GM21723 (cell line): ENCODE measurements at regions not wholly inside any gene's neighbourhood (a gene's known extent, or its start where the extent isn't known, plus 50 kb on each side); places are given as distances from the start of the nearest gene placed in this dataset.

Experiments used
- ATAC-seq: cut with Tn5 transposase; IDR thresholded peaks from one replicate; pipeline ENCODE4 v1.9.1; 2021; ENCODE audit warnings: mild to moderate bottlenecking, moderate library complexity; ENCODE audit not compliant: unreplicated experiment

DNA sequence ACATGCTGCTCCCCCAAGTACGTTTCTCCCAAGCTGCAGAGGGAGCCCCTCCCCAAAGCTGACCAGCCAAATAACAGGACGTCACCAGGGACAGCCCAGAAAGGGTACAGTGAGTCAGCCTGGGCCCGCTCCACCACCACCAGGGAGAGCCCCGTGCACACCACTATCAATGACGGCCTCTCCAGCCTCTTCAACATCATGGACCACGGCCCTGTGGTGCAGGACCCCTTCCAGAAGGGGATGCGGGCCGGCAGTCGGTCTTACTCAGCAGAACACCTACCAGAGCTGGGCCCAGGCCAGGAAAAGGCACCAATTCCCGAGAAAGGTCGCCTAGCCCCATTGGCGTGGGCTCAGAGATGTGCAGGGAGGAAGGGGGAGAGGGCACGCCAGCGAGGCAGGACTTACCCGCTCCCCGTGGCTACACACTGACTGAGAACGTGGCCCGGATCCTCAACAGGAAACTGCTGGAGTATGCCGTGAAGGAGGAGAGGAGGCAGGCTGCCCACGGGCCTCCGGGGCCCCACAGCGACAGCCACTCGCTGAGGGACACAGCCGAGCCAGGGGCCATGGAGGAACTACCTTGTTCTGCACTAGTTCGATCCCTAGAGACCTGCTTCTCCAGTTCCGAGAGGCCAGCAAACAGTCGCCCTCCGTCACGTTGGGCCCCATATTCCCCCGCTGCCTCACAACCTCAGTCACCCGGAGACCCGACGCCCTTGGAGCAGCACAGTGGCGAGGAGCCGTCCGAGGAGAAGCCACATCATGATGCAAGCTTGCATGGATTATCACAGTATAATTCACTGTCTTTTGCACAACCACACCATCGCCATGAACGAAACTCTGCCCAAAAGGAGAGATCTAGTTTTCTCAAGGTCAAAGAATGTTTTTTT is 815.9 kb upstream of the KLHL1 start:
- no peak for ATAC-seq

DNA sequence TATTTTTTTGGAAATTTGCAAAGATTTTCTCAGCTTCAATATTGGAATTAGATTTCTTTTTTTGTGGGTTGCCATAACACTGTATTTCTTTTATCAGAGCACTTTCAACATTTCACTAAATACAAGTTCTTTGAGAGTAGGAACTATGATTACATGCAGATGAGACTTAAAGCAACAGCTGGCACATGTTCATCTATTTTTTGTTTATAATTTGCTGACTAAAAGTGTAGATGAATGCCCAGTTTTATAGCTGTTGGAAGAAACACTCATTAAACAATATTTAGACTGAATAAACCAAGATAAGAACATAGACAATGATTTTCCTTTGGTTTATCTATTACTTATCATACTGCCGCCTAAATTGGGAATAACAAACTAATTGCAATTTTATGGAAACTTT is 803.0 kb upstream of the KLHL1 start:
- ATAC-seq = no peak

DNA sequence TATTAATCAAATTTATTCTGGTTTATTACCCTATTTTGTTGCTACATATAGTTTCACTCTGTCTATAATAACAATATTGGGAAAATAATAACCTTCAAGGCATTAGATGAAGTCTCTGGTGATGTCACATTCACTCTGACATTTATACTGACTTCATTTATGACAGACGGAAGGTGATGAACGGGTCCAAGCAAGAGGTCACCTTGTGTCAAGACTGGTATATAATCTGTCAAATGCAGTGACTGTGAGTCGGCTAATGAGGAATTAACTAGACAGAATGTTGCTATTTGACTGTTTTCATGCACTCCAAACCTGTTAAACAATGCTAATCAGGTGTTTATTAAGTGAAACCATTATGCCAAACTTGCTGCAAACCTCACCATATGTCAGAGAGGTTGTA is 800.5 kb upstream of the KLHL1 start:
- no peak for ATAC-seq

DNA sequence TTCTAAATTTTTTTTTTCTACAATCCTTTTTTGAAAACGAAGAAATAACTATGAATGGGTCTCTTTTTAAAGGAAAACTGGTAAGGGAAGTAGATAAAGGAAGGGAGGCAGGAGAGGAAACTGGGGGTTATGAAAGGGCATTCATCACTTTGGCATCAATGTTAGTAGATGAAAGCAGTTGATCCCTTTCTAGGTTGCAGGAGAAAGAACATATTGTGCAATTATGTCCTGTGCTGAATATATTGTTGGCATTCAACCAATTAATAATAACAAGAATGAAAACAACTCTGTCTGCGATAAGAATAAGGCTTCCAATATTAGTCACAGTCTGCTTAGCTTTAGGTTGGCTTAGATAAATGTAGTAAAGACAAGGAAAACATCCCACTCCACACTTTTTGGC is 796.8 kb upstream of the KLHL1 start:
- no peak for ATAC-seq

DNA sequence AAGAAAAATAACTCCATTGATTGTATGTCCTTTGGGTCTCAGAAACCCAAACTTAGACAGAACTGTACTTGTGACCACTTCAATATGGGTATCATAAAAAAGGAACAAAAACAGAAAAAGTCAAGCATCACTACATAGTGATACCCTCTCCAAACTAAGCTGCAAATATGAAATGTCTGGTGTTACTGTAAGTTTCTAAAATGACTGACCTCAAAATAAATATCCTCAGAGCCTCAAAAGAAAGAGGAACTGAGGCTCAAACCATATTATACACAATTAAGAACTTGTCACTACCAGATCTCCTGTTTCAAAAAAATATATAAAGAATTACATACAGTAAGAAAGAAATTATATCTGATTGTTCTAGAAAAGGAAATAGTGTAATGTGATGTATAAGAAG is 787.9 kb upstream of the KLHL1 start:
- no peak for ATAC-seq

DNA sequence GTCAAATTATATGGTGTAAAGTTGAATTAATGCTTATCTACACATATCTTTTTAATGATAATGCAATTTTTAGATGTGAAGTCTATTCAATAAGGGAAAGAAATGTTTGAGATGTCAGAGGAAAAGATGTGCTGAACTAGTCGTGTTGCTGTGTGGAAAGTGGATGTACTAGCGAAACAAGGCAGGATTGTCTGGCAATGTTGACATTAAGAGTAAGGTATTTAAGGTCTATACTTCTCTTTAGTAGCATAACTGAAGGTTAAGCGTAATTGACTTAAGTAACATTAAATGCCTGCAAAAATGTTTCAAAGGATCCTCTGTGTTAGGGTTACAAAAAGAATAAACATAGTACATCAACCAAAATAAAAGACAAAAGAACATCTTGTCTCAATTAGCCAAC is 787.3 kb upstream of the KLHL1 start:
- no peak for ATAC-seq

DNA sequence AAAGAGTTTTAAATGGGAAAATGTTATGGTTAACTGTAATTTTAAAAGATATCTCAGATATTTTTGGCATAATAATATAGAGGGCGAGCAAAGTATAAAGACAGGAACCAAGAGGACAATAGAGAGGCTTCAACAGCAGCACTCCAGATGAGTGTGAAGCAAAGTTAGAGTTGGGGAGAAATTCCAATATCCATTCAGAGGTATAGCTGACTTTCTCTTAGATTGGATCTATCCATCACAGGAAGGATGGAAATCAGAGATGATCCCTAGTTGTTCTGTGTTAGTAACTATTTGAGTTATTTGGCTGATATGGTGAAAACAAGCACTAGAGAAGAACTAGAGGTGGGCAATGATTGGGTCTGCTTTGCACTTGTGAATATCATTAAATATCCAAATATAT is 786.0 kb upstream of the KLHL1 start:
- ATAC-seq = no peak

DNA sequence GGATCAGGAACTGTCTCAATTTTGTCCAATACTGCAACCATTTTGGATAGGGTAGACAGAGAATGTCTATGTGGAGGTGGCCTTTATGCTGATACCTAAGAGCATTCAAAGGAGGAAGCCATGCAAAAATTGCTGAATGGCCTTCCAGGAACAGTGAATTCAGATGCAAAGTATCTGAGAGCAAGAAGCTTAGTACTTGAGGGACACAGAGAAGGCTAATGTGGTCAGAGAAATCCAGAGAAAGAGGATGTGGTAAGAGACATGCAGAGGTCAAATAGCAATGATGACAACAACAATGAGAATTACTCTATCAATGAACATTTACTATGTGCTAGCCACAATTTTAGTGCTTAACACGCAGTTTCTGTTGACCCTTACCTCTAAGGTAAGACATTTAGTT is 785.6 kb upstream of the KLHL1 start:
- ATAC-seq = no peak

DNA sequence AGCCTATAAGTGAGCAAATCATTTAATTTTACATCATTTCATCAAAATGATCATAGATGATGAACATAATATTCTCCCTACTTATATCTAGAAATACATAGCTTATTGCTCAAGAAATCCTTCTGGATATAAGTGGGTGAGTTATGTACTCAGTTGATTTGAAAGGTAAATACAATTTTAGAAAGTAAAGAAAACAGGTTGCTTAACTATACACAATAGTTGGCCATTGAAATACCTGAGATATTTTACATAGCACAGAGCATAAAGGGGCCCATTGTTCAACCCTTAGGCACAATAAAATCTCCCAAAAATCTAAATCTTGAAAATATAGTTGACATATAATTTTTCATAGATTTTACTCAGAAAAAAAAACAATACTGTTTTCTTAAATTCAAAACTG is 782.0 kb upstream of the KLHL1 start:
- no peak for ATAC-seq

DNA sequence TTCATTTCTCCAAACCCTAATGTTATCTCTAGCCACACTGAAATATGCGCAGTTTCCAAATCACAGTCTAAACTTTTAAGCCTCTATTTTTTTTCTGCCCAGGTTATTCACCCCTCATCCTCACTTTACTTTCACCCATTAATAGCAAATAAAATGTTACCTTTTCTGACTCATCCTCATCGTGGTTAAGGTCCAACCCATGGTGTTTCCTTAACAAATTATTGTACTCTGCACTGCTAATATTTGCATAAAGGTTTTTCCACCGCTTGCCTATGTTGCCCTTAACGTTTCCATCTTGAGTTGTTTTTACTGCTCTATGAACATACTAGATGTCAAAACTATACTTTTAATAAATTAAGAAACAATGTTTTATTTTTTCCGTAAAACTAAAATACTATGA is 780.9 kb upstream of the KLHL1 start:
- no peak for ATAC-seq

DNA sequence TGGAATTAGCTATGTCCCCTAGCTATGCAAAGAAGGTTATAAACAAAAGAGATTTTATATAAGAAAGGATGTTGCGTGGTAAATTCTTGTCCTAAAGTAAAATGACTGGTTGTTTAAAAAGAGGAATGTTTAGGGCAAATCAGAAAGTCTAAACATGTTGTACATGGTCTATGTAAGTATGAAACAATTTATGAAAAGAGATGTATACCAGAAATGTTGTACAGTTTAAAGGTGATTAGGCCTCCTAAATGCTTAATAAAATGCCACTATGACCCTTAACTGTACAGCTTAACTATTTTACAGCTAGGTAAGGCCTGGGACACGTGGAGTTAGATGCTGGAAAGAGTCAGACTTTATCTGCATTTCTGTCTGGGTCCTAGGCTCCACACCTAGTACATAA is 775.9 kb upstream of the KLHL1 start:
- no peak for ATAC-seq

DNA sequence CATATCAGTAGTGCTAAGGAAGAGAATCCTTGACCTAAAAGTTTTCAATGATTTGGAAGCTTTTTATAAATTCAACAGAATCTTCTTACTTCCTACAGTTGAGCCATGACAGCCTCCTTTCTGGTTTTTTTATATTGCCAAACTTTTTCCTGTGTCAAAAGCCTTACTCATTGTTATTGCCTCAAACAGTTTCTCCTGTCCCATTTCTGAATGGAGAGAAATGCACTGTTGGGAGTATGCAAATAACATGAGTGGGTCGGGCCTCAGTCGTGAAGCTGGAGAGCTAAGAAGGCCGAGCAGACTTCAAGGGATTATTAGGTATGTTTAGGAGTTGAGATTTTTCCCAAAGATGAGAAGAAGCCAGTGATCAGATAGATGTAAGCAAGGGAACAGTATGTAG is 766.4 kb upstream of the KLHL1 start:
- ATAC-seq = no peak

DNA sequence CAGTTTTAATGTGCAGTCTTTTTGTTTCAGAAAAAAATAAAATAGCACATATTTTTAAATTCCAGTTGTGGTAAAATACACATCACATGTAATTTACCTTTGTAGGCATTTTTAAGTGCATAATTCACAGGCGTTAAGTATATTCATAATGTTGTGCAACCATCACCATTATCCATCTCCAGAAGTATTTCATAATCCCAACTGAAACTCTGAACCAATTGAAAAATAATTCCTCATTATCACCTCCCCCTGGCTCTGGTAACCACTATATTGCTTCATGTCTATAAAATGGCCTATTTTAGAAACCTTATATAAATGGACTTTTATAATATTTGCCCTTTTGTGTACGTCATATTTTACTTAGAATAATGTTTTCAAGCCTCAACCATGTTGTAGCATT is 756.5 kb upstream of the KLHL1 start:
- ATAC-seq = no peak

DNA sequence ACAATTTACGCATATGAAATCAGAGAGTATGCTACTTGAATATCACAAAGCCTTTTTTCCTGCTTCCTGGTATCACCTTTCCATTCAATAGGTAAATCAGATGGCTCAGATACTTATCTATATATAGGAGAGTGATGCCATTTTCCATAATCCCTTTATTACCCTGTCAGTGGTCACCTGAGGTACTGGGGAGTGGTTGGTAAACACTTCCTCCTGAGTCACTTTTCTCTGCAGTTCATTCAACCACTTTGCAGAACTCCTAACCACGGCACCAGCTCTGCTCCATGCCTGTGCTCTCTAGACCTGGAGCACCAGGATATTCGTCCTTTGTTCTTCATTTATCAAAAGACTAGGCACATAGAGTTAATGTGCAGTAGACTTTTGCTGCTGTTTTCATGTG is 748.5 kb upstream of the KLHL1 start:
- no peak for ATAC-seq

DNA sequence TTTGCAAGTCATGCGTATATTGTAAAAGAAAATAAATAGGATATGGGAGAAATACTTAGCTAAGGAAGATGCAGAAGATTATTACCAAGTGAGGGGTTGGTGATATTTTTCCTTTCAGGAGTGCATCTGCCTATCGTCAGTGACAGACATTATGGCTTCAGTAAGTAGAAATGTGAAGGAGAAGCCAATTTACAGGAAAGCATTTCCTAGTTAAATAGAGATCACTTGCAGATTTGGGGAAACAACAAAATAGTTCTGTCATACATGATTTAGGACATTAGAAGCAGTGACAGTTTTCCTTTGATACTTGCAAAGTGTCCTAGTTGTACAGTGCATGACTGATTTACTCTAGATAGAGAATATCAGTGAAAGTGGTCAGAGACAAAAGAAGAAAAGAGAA is 747.8 kb upstream of the KLHL1 start:
- ATAC-seq = no peak

DNA sequence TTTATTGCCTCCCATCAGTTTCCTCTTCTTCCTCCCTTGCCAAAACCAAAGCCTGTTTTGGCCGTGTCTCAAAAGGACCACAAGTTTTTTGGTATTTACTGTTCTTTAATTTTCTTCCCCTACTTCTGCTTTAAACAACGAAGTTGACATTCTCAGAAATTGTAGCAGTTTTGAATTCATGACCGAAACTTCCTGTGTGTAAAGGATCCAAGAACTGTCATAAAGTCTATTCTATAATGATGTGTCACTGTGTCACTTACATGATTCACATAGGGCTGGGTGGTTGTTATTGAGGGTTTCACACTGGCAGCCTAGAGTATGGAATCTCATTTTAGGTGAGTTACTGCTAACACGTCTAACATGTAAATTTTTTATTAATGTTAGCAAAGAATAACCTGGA is 741.0 kb upstream of the KLHL1 start:
- no peak for ATAC-seq

DNA sequence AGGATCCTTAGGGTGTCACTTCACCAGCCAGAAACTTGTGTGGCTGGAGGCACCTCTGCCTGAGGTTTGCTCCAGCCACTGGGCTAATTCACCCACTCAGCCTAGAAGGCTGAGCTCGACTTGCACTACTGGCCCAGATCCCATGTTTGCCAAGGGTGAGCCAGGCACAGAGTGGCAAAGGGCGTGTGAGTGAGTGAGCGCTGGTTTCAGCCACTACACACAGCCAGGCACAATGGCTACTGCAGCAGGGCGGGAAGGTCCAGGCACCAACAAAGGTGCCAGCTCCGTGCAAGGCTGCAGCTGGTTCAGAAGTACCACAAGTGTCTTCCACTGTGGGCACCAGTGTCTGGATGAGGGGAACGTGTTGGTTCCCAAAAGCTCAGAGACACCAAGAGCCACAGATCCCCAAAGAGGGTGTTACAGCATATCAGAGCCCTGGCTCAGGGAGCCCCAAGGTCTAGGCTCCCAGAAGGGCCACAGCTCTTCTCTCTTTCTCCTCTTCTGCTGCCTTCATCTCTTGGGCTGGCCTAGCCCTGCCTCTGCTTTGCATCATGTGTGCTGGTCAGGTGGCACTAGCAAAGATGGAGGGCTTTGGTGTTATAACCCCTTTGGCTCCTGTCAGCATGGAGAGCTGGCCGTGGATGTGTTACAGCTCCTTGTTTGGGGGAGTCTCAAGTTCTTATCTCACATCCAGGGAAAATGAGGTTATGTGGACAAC is 736.3 kb upstream of the KLHL1 start:
- ATAC-seq = no peak

DNA sequence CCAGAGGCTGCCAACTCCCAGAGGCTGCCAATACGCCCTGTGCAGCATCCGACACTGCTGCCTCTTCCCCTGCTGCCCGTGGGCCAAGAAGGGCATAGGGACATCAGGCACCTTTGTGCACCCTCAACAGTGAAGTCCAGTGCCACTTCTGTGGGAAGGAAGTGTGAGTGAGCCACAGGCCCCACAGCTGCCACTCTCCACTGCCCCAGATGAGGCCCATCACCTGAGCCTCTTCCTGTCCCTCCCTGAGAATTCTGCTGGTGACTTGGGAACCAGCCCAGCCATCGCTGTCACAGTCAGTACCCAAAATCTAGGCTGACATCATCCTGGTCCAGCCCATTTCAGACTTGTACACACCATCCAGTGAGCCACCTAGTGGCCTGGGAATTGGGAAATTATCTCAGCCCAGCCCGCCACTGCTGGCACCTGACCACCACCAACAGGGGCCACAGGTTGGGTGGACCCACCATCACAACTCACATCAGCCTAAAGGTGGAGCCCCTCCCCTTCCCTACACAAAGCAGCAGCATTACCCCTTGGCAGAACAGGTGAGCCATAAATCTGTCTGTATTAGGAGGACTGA is 733.9 kb upstream of the KLHL1 start:
- ATAC-seq = no peak

DNA sequence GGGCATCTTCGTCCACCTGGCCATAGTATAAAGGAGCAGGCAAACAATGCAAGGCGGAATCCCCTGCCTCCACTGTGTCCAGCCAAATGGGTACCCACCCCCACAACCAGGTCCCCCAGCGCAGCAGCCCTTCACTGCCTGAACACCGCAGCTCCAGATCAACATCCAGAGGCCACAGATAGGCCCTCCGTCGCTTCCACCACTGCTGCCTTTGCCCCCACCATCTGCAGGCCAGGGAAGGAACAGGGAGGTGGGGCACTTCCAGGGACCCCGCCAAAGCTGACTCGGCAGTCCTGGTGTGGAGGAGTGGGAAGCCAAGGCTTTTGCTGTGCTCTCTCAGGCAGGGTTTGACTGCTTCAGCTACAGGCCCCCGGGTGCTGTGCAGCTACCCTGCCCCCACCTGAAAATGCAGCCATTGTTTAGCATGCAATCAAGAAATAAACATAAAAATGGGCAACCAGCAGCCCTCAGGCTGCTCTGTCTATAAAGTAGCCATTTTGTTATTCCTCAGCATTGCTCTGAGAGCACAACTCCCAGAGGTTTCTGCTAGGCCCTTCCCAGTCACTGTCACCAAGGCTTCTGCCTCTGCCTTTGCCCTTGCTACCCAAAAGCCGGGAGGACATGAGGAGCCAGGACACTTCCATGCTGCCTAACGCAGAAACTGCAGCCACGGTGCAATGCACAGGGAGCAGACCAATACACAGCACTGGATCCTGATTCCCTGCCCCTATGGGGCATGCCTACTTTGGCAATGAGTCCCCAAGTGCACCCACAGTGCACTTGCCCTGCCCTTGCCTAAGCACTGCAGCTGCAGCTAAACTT is 733.2 kb upstream of the KLHL1 start:
- ATAC-seq = no peak

DNA sequence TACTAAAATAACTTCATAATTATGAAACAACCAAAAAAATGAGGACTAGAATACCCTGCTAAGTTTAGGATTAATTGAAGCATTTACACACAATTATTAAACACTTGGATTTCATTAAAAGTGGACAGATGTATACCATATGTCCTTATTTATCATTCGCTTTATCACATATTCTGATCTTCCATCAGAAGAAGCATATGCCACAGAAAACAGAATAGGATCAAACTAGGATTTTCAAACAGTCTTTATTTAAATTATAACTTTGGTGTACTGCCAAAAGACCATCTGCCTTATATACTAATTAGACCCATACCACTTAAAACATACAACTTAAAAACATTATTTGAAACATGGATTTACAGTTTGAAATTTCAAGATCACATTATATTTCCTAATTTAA is 727.1 kb upstream of the KLHL1 start:
- no peak for ATAC-seq

DNA sequence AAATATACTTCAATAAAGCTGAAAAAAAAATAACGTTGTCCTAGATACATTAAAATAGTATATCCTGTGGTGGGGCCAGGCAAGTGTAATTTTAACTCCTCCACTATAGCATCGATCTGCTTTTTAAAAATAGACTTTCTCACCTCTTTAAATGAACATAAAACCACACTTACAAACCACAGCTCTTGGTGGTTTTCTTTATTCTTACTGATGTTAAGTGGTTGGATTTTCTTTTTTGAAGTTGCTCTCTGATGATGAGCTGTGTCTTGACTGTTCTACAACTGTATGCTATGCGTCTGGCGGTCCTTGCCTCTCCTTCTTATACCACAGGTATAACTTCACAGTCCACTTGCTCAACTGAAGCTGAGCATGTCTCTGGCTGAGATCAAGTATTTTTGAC is 721.5 kb upstream of the KLHL1 start:
- no peak for ATAC-seq
